Tibial nerve (tissue), 4 donors: ENCODE measurements at regions not wholly inside any gene's neighbourhood (a gene's known extent, or its start where the extent isn't known, plus 50 kb on each side); places are given as distances from the start of the nearest gene placed in this dataset.

Experiments used
- CTCF ChIP-seq, 5 experiments: fragments of 200-600 bp in 3 of 5; fragments of 450-650 bp in 2 of 5; sonication (generic) in 3 of 5; IDR thresholded peaks; one replicate each; pipeline ENCODE4 v1.5.1; 2016 to 2019; ENCODE audit warnings: antibody characterized with exemption in 5 of 5, mild to moderate bottlenecking in 3 of 5, moderate library complexity in 2 of 5
- EP300 ChIP-seq, 2 donors: sonication (generic); formaldehyde crosslinking; IDR thresholded peaks; one replicate each; pipeline ENCODE4 v1.6.1; 2017; ENCODE audit warnings: antibody characterized with exemption in 2 of 2, mild to moderate bottlenecking in 1 of 2

DNA sequence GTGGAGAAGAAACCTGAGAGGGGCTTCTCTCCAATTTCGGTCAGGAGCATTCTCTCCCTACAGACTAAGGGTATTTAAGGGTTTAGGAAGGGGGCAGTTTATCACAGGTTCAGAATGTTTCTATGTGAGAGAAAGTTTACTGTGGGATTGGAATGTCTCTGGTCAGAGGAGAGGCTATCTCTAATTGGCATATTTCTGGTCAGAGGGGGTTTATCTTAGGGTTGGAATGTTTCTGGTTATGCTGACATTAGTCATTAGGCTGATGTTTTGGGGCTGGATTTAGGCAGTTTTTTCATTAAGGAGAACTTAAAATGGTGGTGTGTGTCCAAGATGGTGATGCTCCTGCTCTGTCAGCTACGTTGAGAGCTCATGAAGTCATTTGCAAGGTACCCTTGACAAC, 758.0 kb downstream of the TYW1 start:
- TF ChIP-seq CTCF (IDR thresholded peaks at IDR 0.05) (no peak), EP300 (IDR thresholded peaks at IDR 0.05) (no peak)
